Cerebellar nuclear complex (tissue), 1 donor: ENCODE measurements at regions not wholly inside any gene's neighbourhood (a gene's known extent, or its start where the extent isn't known, plus 50 kb on each side); places are given as distances from the start of the nearest gene placed in this dataset.

Experiments used
- DNase-seq, 2 experiments: peaks; one replicate each; lab custom pipeline; 2025; lab: John Stamatoyannopoulos, UW

- DNase-seq = no peak
Observed at GRCh38 chr5:8050616-8051175, 181.7 kb downstream of the MTRR start.

GRCh38 chr5:8053270-8053669, 184.3 kb downstream of the MTRR start:
- no peak for DNase-seq

DNA sequence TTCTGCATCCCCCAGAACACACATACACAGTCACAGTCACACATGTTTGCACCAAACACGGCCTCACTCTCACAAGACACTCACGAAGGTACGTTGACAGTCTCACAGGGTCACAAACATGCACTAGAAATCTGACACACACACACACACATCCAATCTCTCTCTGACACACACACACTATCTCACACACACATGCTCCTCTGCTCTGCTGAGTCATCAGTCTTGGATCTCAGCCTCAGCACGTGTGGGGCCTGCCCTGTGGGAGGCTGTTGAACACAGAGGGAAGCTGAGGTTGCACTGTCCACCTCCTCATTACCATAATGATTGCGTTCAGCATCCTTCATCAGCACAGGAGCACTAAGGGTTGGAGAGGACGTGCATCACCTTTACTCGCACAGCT, 188.8 kb downstream of the MTRR start:
- DNase-seq = no peak

- DNase-seq = no peak
Observed at GRCh38 chr5:8058616-8059190, 189.8 kb downstream of the MTRR start.

- no peak for DNase-seq
Observed at GRCh38 chr5:8059337-8059736, 190.4 kb downstream of the MTRR start.

DNA sequence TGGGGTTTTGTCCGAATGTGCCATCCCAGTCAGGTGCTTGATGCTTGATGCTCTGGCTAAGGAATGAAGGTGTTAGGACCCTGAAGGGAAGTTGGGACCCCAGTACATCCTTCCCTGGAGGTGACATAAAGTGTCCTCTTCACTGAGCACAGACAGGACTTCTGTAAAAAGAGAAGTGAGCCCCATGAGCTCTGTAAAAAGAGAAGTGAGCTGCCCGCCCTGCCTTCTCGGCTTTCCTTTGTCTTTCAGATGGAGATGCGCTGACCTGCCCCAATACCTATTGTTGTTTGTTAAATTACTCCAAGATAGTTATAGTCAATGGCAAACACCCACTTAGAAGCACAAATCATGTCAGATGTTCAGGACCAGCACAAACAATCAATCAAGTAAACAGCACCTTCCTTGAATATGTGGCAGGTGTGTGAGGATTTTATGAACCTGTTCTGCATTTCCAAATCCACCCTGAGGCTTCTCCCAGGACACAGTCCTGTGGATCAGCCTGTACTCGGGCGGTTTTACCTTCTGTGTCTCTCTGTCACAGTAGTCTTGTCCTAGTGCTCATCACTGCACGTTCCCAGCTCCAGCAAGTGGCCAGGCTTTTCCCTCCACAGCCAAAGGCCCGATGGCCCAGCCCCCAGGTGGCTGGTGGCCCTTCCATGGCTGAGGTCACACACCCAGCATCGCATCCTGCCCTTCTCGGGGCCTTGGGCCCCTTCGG, 191.4 kb downstream of the MTRR start:
- no peak for DNase-seq

GRCh38 chr5:8060953-8061429, 192.0 kb downstream of the MTRR start:
- DNase-seq = peak in 1 of 2 experiments; percentile 6

GRCh38 chr5:8062521-8062920, 193.6 kb downstream of the MTRR start:
- no peak for DNase-seq

- DNase-seq = no peak
Observed at GRCh38 chr5:8068078-8068477, 199.1 kb downstream of the MTRR start.

DNA sequence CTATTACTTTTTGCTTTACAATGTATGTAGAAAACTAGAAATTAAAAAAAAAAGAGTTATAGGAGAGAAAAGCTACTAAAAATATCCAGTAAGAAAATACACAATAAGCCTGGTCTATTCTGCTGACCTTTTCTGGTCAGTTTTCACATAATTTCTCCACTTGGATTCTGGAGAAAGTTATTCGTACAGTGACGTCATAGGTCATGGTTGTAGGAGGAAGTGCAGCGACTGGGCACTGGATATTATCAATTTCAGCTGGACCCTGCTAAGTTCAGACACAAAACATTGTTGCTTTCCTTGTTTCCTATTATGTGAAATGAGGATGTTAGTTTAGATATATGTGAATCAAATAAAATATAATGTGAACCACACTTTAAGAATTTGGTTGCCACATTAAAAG, 201.2 kb downstream of the MTRR start:
- DNase-seq = no peak

DNA sequence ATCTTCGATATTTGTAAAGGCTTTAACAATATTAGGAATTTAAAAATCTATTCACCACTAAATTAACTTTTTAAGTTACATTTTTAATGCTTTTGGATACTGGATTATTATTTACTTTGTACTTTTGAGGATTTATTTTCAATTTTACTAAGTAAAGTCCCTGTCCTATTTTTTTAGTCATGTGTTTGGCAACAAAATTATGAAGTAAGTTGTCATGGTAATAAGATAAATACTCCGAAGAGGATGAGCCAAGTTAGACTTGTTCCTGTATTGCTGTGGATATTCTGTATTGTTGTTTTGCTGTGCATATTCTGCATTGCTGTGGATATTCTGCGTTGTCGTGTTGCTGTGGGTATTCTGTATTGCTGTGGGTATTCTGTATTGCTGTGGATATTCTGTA, 210.1 kb downstream of the MTRR start:
- DNase-seq = no peak

DNA sequence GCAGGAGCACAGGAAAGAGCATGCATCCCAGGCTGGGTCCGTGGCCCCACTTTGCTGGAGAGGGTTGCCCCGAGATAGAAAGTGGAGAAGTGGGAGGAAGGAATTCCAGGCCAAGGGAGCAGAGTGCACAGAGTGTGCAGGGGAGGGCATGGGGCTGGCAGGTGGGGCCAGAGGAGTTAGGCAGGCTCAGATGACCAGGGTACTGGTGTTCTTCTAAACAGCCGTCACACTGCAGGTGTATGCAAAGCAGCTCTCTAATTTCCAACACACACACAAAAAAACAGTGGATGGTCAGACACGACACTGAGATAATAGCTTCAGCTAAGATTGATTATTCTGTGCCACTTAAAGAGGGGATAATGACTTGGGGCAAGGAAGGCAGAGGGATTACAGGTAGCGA, 212.2 kb downstream of the MTRR start:
- no peak for DNase-seq

GRCh38 chr5:8093669-8094068, 224.7 kb downstream of the MTRR start:
- DNase-seq = no peak

DNA sequence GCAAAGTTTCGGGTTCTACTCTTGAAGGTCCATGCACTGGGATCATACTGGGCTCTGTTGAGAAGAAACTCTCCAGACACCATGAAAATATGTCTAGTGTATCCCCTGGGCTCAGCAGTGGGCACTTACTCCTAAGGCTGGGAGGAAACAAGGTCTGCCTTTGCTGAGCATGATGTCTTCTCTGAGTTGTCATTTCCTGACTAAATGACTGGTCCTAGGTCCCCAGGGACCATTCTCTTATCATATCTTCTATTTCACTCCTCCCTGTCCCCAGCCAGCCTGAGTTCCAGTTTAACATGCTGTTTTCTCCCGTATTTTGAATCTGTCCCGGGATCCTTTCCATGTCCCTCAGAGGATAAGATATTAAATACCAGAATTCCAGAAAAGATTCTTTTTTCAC, 225.4 kb downstream of the MTRR start:
- DNase-seq = no peak

DNA sequence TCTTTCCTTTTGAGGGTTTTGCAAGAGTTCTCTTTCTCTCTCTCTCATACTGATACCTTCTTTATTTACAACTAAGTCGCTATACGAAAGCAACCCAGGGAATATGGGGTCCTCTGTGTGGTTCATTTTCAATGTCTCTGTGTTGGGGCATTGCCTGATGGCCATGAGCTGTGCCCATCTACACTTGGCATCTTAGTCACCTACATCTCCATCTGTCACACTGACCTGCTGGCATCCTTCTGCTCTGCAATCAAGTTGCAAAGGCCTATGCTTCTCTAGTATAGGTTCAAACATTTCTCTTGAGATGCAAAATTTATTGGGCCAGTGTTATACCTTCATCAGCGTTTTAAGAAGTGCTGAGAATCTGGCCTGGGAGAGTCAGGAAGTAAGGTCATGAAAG, 228.2 kb downstream of the MTRR start:
- peak in 1 of 2 experiments; percentile 18 for DNase-seq

DNA sequence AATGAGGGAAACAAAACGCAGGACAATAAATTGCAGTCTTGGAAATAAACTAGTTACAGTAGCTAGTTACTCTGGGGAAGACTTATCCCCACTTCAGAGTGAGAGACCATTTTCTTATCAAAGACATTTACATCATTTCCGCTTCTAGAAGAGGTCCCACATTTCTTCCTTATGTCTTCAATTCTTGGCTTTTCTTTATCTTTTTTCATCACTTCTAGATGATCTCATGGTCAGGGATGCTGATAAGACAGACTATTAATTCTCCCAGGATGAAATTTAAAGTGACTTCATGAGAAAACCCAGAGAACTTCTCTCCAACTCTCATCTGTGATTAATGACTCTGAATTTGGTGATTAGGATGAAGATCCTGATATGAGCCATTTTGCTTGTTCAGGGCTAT, 229.1 kb downstream of the MTRR start:
- no peak for DNase-seq

- DNase-seq = no peak
Observed at GRCh38 chr5:8102714-8103113, 233.8 kb downstream of the MTRR start.

GRCh38 chr5:8114597-8115266, 245.8 kb downstream of the MTRR start:
- no peak for DNase-seq

DNA sequence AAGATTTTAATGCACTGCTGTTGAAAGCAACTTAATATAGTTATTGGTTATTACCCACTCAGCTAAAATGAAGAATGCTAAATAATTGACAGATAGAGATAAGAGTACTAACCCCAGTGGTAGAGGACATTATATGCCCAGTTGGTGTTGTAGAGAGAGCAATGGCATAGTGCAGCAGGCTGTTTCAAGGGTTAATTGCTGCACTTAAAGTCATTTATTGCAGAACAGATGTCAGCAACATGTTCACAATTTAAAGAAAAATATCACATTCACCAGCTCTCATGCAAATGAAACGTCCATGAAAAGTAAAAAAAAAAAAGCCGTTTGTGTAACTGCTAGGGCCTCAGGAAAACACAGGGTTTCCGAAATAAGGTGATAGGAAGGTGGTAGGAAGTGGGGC, 254.6 kb downstream of the MTRR start:
- no peak for DNase-seq

DNA sequence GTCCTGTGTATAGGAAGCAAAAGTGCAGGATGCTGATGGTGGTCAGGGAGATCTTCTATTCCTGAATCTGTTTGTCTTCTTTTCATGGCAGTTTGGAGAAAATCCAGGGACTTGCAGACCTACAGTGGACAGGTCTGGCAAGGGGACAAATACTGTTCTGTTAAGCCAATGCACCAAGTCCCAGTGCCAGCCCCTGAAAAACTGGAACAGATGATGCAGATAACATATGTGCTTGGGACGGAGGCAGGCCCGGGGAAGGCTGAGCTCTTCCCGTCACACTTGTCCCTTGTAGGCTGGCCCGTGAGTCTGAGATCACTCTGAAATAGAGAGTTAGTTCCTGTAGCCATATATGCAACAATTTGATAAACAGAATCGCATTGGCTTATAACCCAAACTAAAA, 265.7 kb downstream of the MTRR start:
- DNase-seq = peak; percentile 82 to 86

GRCh38 chr5:8135742-8136141, 266.8 kb downstream of the MTRR start:
- no peak for DNase-seq

GRCh38 chr5:8136271-8136670, 267.3 kb downstream of the MTRR start:
- DNase-seq = peak in 1 of 2 experiments; percentile 29

GRCh38 chr5:8137941-8138550, 269.1 kb downstream of the MTRR start:
- no peak for DNase-seq
